ENCODE measurements at regions not wholly inside any gene's neighbourhood (a gene's known extent, or its start where the extent isn't known, plus 50 kb on each side); places are given as distances from the start of the nearest gene placed in this dataset.

DNA sequence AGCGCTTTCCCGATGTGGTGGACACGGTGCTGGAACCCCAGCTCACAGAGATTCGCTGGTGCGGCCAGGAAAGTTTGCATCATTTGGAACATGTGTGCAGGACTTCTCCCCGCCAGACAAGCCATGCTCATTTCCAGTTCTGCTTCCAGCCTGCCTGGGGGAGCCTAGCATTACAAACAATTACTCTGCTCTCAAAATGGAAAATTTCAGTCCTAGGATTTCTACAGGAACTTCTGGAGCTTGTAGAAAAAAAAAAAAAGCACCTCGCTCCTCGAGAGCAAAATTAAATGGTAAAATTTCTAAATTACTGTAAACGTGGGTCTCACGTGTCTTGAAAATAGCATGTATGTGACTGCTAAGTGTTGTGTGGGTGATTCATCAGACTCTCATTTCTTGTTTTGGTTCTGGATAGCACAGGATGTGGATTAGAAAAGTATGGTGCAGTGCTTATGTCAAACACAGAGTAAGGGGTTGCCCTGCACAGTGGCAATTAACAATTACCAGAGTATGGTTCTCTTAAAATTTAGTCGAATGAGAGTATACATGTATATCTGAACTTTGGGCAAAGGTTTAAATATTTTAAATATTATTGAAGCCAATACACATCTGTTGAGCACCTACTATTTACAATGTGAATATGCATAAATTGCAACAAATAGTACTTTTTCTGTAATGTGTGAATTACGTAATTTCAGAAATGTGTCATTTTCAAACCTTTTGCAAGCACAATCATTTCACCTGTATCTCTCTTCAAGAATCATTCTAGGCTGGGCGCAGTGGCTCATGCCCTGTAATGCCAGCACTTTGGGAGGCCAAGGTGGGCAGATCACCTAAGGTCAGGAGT lies 61.8 kb upstream of the PTGFRN start:
- no peak overlapping the region for H3K14ac ChIP-seq (ENCODE audit: insufficient read depth, low read length)
- H4K5ac ChIP-seq (ENCODE audit: insufficient read length, low read depth, low read length) = no peak overlapping the region
- H3K79me2 ChIP-seq (ENCODE audit: insufficient read depth, low read length) = no peaks in the 10 kb centered on the region
- no peak overlapping the region for H3K18ac ChIP-seq (ENCODE audit: insufficient read length, low read depth, low read length)
- H3K27me3 ChIP-seq (ENCODE audit: insufficient read depth, low read length) = no peaks in the 10 kb centered on the region
- Mint-ChIP-seq H3K9me3 (peaks cover 7 to 9% of the 10 kb centered on the region in 2 experiments; a peak in 4 of 5 replicates), H3K36me3 (ENCODE audit: insufficient read depth in 1 of 3, low read depth in 3 of 3) (peaks cover 0 to 3% (median 0%) of the 10 kb centered on the region in 3 experiments; a peak in 1 of 7 replicates), H3K4me3 (no peak overlapping the region), H3K4me1 (peaks cover 20 to 22% of the 10 kb centered on the region in 2 experiments), H3K27ac (no peak overlapping the region), H3K27me3 (ENCODE audit: low read depth) (peaks cover 2% of the 10 kb centered on the region; the same call in 1 of the 2 replicates)
- no peak overlapping the region for H3K4ac ChIP-seq (ENCODE audit: low read depth, low read length)
- H2BK12ac ChIP-seq (ENCODE audit: insufficient read length, low read depth, low read length) = no peak overlapping the region
- no peak overlapping the region for H3K23ac ChIP-seq (ENCODE audit: insufficient read length, low read depth, low read length)
- no peak overlapping the region for H3T11ph ChIP-seq (ENCODE audit: low read length)
- H4K20me1 ChIP-seq (ENCODE audit: control insufficient read depth, insufficient read depth, insufficient read length) = no peaks in the 10 kb centered on the region
- WGBS (ENCODE audit: extremely low coverage, insufficient read length, low lambda C conversion rate) = no CpG with 5 or more reads among the region's 13 CpGs
- H3K23me2 ChIP-seq (ENCODE audit: insufficient read length, low read depth, low read length, poor library complexity, severe bottlenecking) = no peaks in the 10 kb centered on the region
- H2BK120ac ChIP-seq (ENCODE audit: low read depth, low read length, poor library complexity, severe bottlenecking) = no peak overlapping the region
- H2BK15ac ChIP-seq (ENCODE audit: low read depth, low read length) = no peak overlapping the region
- H4K91ac ChIP-seq (ENCODE audit: insufficient read length, low read depth, low read length) = no peak overlapping the region
- H3K9ac ChIP-seq (ENCODE audit: extremely low read depth, insufficient read length, low read length) = no peak overlapping the region
- H3K9me3 ChIP-seq (ENCODE audit: control insufficient read depth, low read depth, low read length) = no peaks in the 10 kb centered on the region
- no peak overlapping the region for H3K56ac ChIP-seq (ENCODE audit: insufficient read length, low read depth, low read length)
- DNase-seq = no peak
- H3K27ac ChIP-seq (ENCODE audit: insufficient read length, low read depth, low read length) = no peak overlapping the region
- no peak overlapping the region for H2BK5ac ChIP-seq (ENCODE audit: insufficient read length, low read length)
- H3K4me1 ChIP-seq (ENCODE audit: insufficient read depth, low read length) = peaks cover 2% of the 10 kb centered on the region; the same call in 1 of the 2 replicates
- H2BK20ac ChIP-seq (ENCODE audit: low read depth, low read length, poor library complexity, severe bottlenecking) = no peak overlapping the region
- no peak overlapping the region for H4K8ac ChIP-seq (replicated peaks; ENCODE audit: insufficient read length, low read depth, low read length)
- no peak overlapping the region for H3K4me2 ChIP-seq (ENCODE audit: insufficient read depth, insufficient read length, low read length)
- TF ChIP-seq, protein P1, sequence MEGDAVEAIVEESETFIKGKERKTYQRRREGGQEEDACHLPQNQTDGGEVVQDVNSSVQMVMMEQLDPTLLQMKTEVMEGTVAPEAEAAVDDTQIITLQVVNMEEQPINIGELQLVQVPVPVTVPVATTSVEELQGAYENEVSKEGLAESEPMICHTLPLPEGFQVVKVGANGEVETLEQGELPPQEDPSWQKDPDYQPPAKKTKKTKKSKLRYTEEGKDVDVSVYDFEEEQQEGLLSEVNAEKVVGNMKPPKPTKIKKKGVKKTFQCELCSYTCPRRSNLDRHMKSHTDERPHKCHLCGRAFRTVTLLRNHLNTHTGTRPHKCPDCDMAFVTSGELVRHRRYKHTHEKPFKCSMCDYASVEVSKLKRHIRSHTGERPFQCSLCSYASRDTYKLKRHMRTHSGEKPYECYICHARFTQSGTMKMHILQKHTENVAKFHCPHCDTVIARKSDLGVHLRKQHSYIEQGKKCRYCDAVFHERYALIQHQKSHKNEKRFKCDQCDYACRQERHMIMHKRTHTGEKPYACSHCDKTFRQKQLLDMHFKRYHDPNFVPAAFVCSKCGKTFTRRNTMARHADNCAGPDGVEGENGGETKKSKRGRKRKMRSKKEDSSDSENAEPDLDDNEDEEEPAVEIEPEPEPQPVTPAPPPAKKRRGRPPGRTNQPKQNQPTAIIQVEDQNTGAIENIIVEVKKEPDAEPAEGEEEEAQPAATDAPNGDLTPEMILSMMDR (conservative IDR thresholded peaks at IDR 0.05) = no peak
- no peak overlapping the region for H2AFZ ChIP-seq (ENCODE audit: low read length)
- H2AK5ac ChIP-seq (ENCODE audit: insufficient read length, low read length) = no peak overlapping the region
- H3K79me1 ChIP-seq (ENCODE audit: insufficient read depth, low read depth, low read length, poor library complexity, severe bottlenecking) = no peaks in the 10 kb centered on the region

Measured in H9 (cell line).